ENCODE measurements at regions not wholly inside any gene's neighbourhood (a gene's known extent, or its start where the extent isn't known, plus 50 kb on each side); places are given as distances from the start of the nearest gene placed in this dataset.
A peak's percentile ranks its signal among the peaks of the same experiment; 100 is the strongest.
"Not testable (repeated sequence)": the region's sequence is repeated elsewhere in the genome, so short reads cannot be mapped to it uniquely, and the experiment has no call there.

DNA sequence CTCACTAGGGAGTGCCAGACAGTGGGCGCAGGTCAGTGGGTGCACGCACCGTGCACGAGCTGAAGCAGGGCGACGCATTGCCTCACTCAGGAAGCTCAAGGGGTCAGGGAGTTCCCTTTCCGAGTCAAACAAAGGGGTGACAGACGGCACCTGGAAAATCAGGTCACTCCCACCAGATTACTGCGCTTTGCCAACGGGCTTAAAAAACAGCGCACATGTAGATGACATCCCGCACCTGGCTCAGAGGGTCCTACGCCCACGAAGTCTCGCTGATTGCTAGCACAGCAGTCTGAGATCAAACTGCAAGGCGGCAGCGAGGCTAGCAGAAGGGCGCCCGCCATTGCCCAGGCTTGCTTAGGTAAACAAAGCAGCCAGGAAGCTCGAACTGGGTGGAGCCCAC is 428.5 kb upstream of the SLC39A10 start:
- intact Hi-C loops (cut with micrococcal nuclease); H3K27me3 Mint-ChIP-seq (ENCODE audit: low read depth); H3K9me3 Mint-ChIP-seq; H3K4me3 Mint-ChIP-seq; H3K27ac Mint-ChIP-seq; H3K36me3 Mint-ChIP-seq (ENCODE audit: low read depth); CTCF ChIA-PET; H3K4me1 Mint-ChIP-seq (ENCODE audit: low read depth); DNase-seq: not testable (repeated sequence)

DNA sequence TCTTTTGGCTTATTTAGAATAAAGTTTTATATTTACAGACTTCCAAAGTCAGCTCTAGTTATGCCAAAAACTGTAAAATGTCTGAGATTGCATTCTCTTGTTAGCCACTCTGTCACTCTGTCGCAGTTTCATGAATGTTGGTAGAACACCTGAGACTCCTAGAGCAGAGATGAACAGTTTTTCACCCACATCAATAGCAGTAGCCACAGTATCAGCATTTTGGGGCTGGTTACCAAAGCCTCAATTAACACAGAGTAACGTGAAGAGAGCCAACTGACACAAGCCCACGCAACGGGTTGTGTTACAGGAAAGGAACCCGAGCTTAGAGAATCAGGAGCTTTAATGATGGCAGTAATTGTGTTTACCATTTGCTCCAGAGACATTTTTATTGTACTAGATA is 443.0 kb upstream of the SLC39A10 start:
- Mint-ChIP-seq H3K4me3 (no peak overlapping the region), H3K4me1 (ENCODE audit: low read depth) (no peaks in the 10 kb centered on the region)
- CTCF ChIA-PET: no interaction called here

GRCh38 chr2:195212586-195212985 is 444.4 kb upstream of the SLC39A10 start:
- H3K4me1 Mint-ChIP-seq (ENCODE audit: low read depth): no peaks in the 10 kb centered on the region
- H3K36me3 Mint-ChIP-seq (ENCODE audit: low read depth): no peaks in the 10 kb centered on the region
- CTCF ChIA-PET: no interaction called here
- intact Hi-C loops (cut with micrococcal nuclease): no loop called here
- no peaks in the 10 kb centered on the region for H3K9me3 Mint-ChIP-seq
- H3K4me3 Mint-ChIP-seq: no peak overlapping the region
- DNase-seq: no peak
- no peaks in the 10 kb centered on the region for H3K27me3 Mint-ChIP-seq (ENCODE audit: low read depth)
- H3K27ac Mint-ChIP-seq: no peak overlapping the region

More for the DNA sequence above, 443.0 kb upstream of the SLC39A10 start:
- Mint-ChIP-seq H3K27me3 (ENCODE audit: low read depth) (no peaks in the 10 kb centered on the region), H3K9me3 (no peaks in the 10 kb centered on the region), H3K36me3 (ENCODE audit: low read depth) (no peaks in the 10 kb centered on the region), H3K27ac (no peak overlapping the region)
- no peak for DNase-seq
- intact Hi-C loops (cut with micrococcal nuclease): no loop called here

DNA sequence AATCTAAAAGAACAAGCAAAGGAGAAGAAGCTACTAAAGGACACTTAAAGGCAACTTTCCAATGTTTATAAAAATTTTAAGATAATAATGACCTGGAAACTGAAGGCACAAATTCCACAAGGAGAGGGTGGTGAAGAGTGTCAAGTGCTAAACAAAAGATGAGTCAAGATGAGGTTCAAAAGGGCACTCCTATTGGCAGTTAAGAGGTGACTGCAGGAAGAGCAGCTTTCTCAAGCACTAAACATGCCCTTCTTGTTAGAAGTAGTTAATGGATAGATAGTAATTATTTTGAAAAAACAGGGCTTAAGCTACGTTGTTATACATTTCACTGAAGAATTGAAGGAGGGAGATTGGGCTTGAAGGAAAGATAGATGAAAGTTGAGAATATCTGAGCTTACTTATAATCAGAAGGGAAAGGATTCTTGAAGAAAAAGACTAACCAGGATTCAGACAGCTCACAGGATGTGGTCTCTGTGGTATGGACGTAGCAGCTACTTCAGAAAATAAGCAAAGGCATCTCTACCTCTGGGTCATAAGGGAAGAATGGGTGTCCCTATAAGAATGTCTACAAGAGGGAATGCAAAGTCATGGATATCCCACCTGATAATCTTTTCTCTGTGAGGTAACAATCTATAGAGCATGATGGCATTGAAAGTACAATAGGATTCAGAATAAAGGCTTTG is 454.7 kb upstream of the SLC39A10 start:
- no peaks in the 10 kb centered on the region for H3K9me3 Mint-ChIP-seq
- H3K4me3 Mint-ChIP-seq: no peak overlapping the region
- H3K36me3 Mint-ChIP-seq (ENCODE audit: low read depth): no peaks in the 10 kb centered on the region
- CTCF ChIA-PET: interaction anchor here (0.6 kb wide), 1 partner anchor 156 kb away, joined by 3 read pairs; no protein-coding TSS in a partner anchor
- H3K4me1 Mint-ChIP-seq (ENCODE audit: low read depth): peaks cover 15% of the 10 kb centered on the region
- H3K27me3 Mint-ChIP-seq (ENCODE audit: low read depth): no peaks in the 10 kb centered on the region
- intact Hi-C loops (cut with micrococcal nuclease): no loop called here
- peak; percentile 27 for DNase-seq
- peak overlapping the region; percentile 5 for H3K27ac Mint-ChIP-seq

DNA sequence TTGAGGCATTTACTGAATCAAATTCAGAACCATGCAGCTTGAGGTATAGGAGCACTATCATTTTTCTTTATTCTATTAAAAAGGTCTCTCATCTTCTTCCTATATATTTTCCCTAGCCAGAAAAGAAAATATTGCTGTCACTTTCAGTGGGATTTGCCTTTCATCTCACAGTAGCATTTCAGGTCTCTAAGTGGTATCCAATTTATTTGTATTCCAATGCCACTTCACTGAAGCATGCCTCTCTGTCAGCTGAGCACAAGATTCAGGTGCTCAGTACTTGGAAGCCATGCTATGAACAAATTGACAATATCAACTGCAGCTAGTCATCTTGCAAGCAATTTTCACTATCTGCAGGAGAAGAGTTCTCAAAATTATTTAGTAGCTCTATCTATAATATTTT is 457.2 kb upstream of the SLC39A10 start:
- Mint-ChIP-seq H3K4me1 (ENCODE audit: low read depth) (peaks cover 15% of the 10 kb centered on the region), H3K27me3 (ENCODE audit: low read depth) (no peaks in the 10 kb centered on the region), H3K4me3 (no peak overlapping the region), H3K27ac (no peak overlapping the region), H3K9me3 (no peaks in the 10 kb centered on the region), H3K36me3 (ENCODE audit: low read depth) (no peaks in the 10 kb centered on the region)
- CTCF ChIA-PET: no interaction called here
- DNase-seq: no peak
- intact Hi-C loops (cut with micrococcal nuclease): no loop called here

DNA sequence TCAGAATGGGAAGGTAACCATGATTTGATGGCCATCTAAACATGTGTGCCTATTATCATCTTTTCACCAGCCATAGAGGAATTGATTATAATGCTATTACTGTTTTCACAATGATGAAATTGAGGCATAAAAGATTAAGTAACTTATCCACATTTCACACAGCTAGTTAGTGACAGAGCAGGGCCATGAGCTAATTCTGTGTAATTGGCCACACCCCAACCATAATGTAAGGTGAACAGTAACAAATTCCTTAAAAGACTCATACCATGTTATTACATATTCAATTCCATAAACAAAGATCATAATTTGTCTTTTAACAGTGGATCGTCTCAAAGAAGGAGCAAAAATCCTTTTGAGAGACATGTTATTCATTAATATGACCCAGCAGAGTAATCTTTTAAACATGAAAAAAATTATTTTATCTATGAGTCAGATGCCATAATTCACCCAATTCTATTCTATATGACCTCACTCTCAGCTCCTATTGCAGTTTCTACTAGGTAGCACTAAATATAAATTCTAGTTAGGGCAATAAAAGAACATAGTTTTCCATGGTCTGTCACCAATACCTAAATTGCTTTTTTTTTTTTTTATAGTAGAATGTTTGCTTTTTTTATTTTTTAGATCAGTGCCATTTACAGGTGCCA is 475.8 kb upstream of the SLC39A10 start:
- DNase-seq: no peak
- Mint-ChIP-seq H3K27me3 (ENCODE audit: low read depth) (no peaks in the 10 kb centered on the region), H3K36me3 (ENCODE audit: low read depth) (no peaks in the 10 kb centered on the region), H3K27ac (no peak overlapping the region), H3K4me3 (no peak overlapping the region), H3K4me1 (ENCODE audit: low read depth) (no peaks in the 10 kb centered on the region), H3K9me3 (no peaks in the 10 kb centered on the region)
- intact Hi-C loops (cut with micrococcal nuclease): no loop called here
- CTCF ChIA-PET: interaction anchor here (0.6 to 0.7 kb wide), 2 partner anchors 21 to 132 kb away, joined by 3 to 5 read pairs; no protein-coding TSS in a partner anchor

- no peak overlapping the region for H3K27ac Mint-ChIP-seq
- CTCF ChIA-PET: no interaction called here
- no peak for DNase-seq
- intact Hi-C loops (cut with micrococcal nuclease): no loop called here
- H3K4me1 Mint-ChIP-seq (ENCODE audit: low read depth): peaks cover 8% of the 10 kb centered on the region
- H3K36me3 Mint-ChIP-seq (ENCODE audit: low read depth): no peaks in the 10 kb centered on the region
- H3K27me3 Mint-ChIP-seq (ENCODE audit: low read depth): no peaks in the 10 kb centered on the region
- H3K9me3 Mint-ChIP-seq: no peaks in the 10 kb centered on the region
- H3K4me3 Mint-ChIP-seq: no peak overlapping the region
Observed at GRCh38 chr2:195168369-195168768, 488.7 kb upstream of the SLC39A10 start.

DNA sequence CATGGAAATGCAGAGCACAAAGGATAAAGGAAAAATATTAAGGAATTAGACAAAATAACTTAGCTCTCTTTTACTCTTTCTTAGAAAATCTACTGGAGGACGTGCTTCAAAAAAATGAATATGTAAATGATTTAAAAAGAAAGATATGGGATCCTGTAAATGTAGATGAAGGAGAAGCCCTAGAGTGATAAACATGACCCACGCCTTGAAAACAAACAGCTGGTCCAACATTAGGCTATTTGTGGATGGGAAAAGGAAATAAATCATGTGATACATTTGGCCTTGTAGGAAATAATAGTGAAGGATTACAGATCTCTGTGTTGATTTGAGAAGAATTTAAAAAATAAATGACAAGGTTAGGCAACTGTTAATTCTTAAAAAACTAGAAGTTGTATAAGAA is 492.1 kb upstream of the SLC39A10 start:
- Mint-ChIP-seq H3K27me3 (ENCODE audit: low read depth) (no peaks in the 10 kb centered on the region), H3K9me3 (no peaks in the 10 kb centered on the region), H3K4me3 (no peak overlapping the region), H3K4me1 (ENCODE audit: low read depth) (no peaks in the 10 kb centered on the region), H3K27ac (no peak overlapping the region), H3K36me3 (ENCODE audit: low read depth) (no peaks in the 10 kb centered on the region)
- DNase-seq: no peak
- CTCF ChIA-PET: no interaction called here
- intact Hi-C loops (cut with micrococcal nuclease): no loop called here

DNA sequence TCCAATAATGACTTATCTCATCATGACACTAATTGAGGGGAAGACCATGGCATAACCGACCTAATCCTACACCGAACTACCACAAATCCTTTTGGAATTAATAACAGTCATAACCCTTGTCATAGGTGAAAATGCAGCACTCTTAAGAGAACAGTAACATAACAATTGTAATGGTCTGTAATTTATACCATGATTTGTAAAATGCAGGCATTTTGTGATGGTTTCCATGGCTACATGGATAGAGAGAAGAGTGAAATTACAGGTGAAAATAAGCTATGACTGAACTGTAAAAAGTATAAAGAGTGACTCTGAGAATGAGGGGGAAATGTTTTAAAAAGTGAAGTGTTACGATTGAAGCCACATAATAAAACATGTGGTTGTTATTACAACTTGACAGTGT is 494.1 kb upstream of the SLC39A10 start:
- H3K9me3 Mint-ChIP-seq: no peaks in the 10 kb centered on the region
- H3K27ac Mint-ChIP-seq: no peak overlapping the region
- H3K4me3 Mint-ChIP-seq: no peak overlapping the region
- no peak for DNase-seq
- CTCF ChIA-PET: no interaction called here
- H3K36me3 Mint-ChIP-seq (ENCODE audit: low read depth): no peaks in the 10 kb centered on the region
- no peaks in the 10 kb centered on the region for H3K4me1 Mint-ChIP-seq (ENCODE audit: low read depth)
- H3K27me3 Mint-ChIP-seq (ENCODE audit: low read depth): no peaks in the 10 kb centered on the region
- intact Hi-C loops (cut with micrococcal nuclease): no loop called here

GRCh38 chr2:195162194-195162593 is 494.8 kb upstream of the SLC39A10 start:
- intact Hi-C loops (cut with micrococcal nuclease): no loop called here
- Mint-ChIP-seq H3K4me1 (ENCODE audit: low read depth) (no peaks in the 10 kb centered on the region), H3K27ac (no peak overlapping the region), H3K36me3 (ENCODE audit: low read depth) (no peaks in the 10 kb centered on the region), H3K27me3 (ENCODE audit: low read depth) (no peaks in the 10 kb centered on the region), H3K4me3 (no peak overlapping the region), H3K9me3 (no peaks in the 10 kb centered on the region)
- CTCF ChIA-PET: interaction anchor here (0.6 kb wide), 1 partner anchor 119 kb away, joined by 3 read pairs; no protein-coding TSS in a partner anchor
- no peak for DNase-seq

GRCh38 chr2:195160963-195161362 is 496.1 kb upstream of the SLC39A10 start:
- CTCF ChIA-PET: interaction anchor here (0.6 kb wide), 1 partner anchor 20 kb away, joined by 3 read pairs; no protein-coding TSS in a partner anchor
- intact Hi-C loops (cut with micrococcal nuclease): no loop called here
- Mint-ChIP-seq H3K9me3 (no peaks in the 10 kb centered on the region), H3K4me1 (ENCODE audit: low read depth) (no peaks in the 10 kb centered on the region), H3K36me3 (ENCODE audit: low read depth) (no peaks in the 10 kb centered on the region), H3K27me3 (ENCODE audit: low read depth) (no peaks in the 10 kb centered on the region), H3K4me3 (no peak overlapping the region), H3K27ac (no peak overlapping the region)
- DNase-seq: no peak

- no peaks in the 10 kb centered on the region for H3K4me1 Mint-ChIP-seq (ENCODE audit: low read depth)
- no peaks in the 10 kb centered on the region for H3K27me3 Mint-ChIP-seq (ENCODE audit: low read depth)
- H3K36me3 Mint-ChIP-seq (ENCODE audit: low read depth): no peaks in the 10 kb centered on the region
- intact Hi-C loops (cut with micrococcal nuclease): no loop called here
- H3K9me3 Mint-ChIP-seq: no peaks in the 10 kb centered on the region
- no peak overlapping the region for H3K4me3 Mint-ChIP-seq
- DNase-seq: no peak
- CTCF ChIA-PET: no interaction called here
- H3K27ac Mint-ChIP-seq: no peak overlapping the region
Observed at GRCh38 chr2:195151711-195152110, 505.3 kb upstream of the SLC39A10 start.

DNA sequence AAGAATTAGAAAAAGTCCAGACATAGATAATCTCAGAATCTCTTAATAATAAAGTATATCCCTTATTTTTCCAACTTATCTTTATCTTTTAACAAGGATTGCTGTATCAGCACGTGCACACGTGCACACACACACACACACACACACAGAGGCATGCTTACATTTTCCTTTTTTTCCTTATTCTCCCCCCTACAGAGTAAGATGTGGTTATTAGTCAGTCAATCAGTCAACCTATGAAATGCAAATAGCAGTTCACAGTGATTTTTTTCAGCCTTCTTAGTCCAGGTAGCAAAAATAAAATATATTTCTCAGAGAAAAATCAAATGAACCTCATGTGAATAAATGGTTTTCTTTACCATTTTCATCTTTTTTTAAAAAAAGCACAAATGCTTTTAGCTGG is 506.2 kb upstream of the SLC39A10 start:
- intact Hi-C loops (cut with micrococcal nuclease): no loop called here
- Mint-ChIP-seq H3K27ac (no peak overlapping the region), H3K4me3 (no peak overlapping the region), H3K36me3 (ENCODE audit: low read depth) (no peaks in the 10 kb centered on the region), H3K27me3 (ENCODE audit: low read depth) (no peaks in the 10 kb centered on the region), H3K9me3 (no peaks in the 10 kb centered on the region), H3K4me1 (ENCODE audit: low read depth) (no peaks in the 10 kb centered on the region)
- no peak for DNase-seq
- CTCF ChIA-PET: no interaction called here

Data from activated naive CD4-positive, alpha-beta T cell treated with anti-CD3 and anti-CD28 coated beads for 36 hours (primary cell).